EL (cell line): ENCODE measurements at regions not wholly inside any gene's neighbourhood (a gene's known extent, or its start where the extent isn't known, plus 50 kb on each side); places are given as distances from the start of the nearest gene placed in this dataset.

Experiments
- DNase-seq: peaks from one replicate; pipeline ENCODE4 v3.0.0-alpha.2; 2016

GRCh38 chr6:18785810-18786490 is 398.8 kb downstream of the RNF144B start:
- no peak for DNase-seq

DNA sequence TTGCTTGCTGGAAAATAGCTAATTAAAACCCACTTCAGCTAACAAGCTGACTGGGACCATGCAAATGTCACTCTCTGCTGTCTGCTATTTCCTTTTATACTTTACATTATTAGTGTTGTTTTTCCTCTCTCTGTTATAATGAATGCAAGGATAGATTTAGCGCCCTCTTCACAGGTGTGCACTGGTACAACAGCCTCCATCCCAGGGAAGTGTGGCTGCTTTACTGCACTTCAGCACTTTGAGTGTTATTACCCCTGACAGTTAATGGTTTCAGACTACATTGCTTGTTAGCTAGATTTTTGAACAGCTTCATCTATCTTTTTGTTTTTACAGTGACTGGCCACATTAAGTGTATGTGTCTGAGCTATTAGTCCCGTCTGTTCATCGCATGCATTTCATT is 405.7 kb downstream of the RNF144B start:
- DNase-seq: no peak

- DNase-seq: no peak
These were observed 408.6 kb downstream of the RNF144B start for GRCh38 chr6:18795726-18796125.

- no peak for DNase-seq
These were observed 433.6 kb downstream of the RNF144B start for GRCh38 chr6:18820725-18821124.

DNA sequence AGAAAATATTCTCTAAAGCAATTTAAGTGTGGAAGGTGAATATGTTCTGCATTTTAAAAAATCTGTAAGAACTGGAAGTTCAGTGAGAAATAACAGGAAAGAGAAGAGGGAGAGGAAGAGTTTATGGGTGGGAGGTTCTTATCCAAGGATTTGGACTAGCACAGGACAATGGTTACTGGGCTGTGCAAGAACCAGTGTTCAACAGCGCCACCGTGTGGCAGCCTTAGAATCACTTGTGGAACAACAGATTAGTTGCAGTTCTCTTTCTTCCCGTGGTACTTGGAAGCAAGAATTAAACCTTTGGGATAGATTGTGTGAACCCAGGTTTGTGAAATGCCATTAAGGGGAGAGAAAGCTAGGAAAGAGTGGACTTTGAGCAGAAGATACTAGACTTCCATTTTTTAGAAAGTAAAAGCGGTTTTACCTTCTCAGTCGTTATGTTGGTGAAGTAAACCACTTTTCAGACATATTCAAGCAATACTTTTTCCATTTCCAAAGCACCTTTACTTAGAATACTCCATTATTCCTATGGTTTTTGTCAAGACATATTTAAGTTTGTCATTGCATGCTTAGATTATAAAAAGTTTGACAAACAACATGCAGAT is 436.7 kb downstream of the RNF144B start:
- peak; percentile 39 for DNase-seq

DNA sequence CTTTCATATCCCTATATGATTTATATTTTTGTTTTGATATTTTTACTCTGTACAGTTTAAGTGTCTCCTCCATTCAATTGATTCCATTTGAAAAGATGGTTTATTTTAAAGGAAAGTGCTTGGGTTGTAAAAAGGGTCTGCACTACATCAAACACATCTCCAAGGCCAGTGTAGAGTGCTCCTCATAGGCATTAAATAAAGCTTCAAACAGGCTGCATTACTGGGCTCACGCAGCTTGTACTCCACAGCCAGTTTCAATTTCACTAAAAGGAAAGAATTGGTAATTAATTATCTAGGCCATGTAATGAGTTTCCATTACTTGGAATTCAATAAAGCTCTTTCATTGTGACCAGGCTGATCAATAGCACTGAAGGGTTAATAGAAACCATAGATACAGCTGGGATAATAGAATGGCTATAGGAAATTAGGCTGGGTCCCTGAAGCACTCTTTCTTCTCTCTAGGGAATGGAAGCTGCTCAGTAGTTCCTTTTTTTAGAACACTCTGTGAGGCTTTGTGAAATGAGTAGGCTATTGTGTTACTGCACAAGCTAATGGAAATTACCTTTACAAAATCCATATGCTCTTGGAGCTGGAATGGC is 442.2 kb downstream of the RNF144B start:
- DNase-seq: no peak

- peak; percentile 7 for DNase-seq
These were observed 448.8 kb downstream of the RNF144B start for GRCh38 chr6:18835976-18836375.

DNA sequence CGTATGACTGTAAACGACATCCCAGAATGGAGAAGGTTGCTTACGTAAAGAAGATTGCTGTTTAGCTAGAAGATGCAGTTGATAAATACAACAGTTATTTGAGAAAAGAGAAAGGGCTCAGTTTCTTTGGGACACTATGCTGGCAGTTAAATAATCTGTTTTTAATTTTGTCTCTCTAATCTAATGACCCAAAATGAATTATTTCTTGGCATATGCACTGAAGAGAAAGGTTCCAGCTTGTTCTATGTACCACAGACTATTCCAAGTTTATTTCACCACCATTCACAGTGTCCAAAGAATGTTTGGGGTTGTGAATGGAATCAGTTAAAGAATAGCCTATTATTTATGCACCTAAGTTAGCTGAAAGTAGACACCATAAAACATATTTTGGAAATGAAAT is 449.9 kb downstream of the RNF144B start:
- DNase-seq: no peak

GRCh38 chr6:18842534-18842933 is 455.4 kb downstream of the RNF144B start:
- no peak for DNase-seq

DNA sequence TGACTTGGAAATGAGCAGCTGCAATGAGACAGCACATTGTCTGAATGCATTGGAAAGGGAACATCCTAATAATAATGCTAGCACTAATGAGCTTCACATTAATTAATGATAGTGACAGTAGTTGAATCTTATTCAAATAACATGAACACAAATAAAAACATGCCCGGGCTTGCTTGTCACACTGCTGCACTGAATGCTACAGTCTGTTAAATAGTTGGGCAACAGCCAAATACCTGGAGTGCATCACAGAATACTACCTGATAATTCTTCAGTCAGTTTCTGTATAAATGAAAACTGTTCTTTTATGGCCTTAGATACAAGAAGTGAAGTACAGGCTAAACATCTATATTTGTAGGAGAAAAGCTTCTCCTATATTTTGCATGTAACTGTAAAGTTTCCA is 458.7 kb downstream of the RNF144B start:
- DNase-seq: no peak

- DNase-seq: no peak
These were observed 459.2 kb downstream of the RNF144B start for GRCh38 chr6:18846327-18846726.

GRCh38 chr6:18861204-18861603 is 474.1 kb downstream of the RNF144B start:
- DNase-seq: no peak

GRCh38 chr6:18883268-18883667 is 496.1 kb downstream of the RNF144B start:
- no peak for DNase-seq

GRCh38 chr6:18883851-18884250 is 496.7 kb downstream of the RNF144B start:
- no peak for DNase-seq

GRCh38 chr6:18893540-18894269 is 506.6 kb downstream of the RNF144B start:
- DNase-seq: no peak

DNA sequence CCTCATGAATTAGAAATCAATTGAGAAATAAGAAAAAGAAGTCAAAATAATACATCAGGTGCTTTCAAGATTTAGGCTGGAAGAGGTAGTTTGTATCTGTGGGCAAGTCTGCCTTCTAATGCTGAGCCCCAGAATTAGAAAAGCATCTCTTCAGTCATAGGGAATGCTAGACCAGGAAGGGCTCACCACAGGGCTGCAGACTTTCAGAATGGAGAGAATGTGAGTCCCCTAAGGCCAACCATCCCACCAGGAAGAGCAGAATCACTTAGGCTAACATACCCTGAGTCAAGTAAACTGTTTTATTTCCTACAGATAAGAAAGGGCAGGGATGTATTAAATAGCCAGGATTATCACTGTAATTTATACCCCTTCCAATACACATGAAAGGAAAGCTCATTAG is 510.2 kb downstream of the RNF144B start:
- no peak for DNase-seq

DNA sequence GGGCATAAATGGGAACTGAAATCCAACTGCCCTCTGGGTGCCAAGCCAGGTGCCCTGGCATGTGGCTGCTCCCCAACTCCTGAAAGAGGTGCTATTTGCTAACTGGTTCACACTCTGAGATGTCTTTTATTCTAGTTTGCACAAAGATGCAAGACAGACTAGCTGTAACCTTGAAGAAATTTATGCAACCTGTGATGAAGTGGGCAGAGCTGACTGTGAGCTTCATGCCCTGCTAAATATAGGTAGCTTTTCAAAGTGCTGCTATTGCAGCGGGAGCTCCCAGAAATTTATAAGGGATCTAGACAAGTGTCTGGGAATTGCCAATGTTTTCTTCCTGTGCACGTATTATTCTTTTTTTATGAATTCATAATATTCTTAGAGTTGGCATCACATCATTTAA is 517.5 kb downstream of the RNF144B start:
- DNase-seq: no peak

GRCh38 chr6:18920701-18921100 is 533.6 kb downstream of the RNF144B start:
- DNase-seq: no peak

GRCh38 chr6:18931086-18931485 is 543.9 kb downstream of the RNF144B start:
- DNase-seq: no peak

DNA sequence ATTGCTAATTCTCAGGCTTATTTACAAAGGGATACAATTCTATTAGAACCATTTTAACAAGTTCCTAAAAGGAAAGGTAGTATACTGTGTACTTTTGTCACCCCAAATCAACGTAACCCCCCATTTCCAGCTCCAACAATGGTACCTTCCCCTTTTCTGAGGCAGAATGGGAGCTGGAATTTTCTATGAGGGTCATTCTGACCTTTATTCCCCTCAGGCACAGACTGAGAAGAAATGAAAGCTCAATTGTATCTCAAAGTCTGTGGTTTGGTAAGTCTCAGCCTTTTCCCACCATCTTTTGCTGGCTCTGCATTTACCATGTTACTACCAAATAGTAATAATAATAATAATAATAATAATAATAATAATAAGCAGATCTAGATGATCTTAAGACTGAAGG is 571.0 kb downstream of the RNF144B start:
- DNase-seq: no peak

- DNase-seq: no peak
These were observed 574.4 kb downstream of the RNF144B start for GRCh38 chr6:18961566-18961965.

DNA sequence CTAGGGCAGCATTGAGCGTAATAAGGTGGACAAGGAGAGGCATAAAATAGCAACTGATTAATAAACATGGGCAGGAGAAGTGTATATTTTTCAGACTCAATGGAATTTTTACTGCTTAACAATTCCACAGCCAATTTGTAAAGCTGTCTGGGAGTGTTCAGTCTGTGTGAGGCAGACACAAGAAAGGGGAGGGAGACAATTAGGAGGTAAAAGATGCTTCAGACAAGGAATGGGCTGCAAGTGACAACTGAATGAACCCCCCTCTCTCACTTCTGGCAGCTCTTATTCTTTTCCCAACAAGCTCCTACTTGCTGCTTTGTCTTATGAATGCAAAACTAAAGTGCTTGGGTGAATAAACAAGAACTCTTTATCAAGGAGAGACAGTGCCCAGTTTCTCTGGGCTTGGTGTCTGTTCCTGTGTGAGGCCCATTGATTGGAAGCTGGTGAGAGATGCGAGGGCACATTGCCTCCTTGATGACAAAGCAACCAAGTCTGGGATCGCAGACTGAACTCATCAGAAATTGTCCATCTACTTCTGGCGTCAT is 575.3 kb downstream of the RNF144B start:
- DNase-seq: no peak

GRCh38 chr6:18963439-18963838 is 576.3 kb downstream of the RNF144B start:
- no peak for DNase-seq

- no peak for DNase-seq
These were observed 586.1 kb downstream of the RNF144B start for GRCh38 chr6:18973251-18973650.
